ENCODE measurements at regions not wholly inside any gene's neighbourhood (a gene's known extent, or its start where the extent isn't known, plus 50 kb on each side); places are given as distances from the start of the nearest gene placed in this dataset.
"Not testable (repeated sequence)": the region's sequence is repeated elsewhere in the genome, so short reads cannot be mapped to it uniquely, and the experiment has no call there.

DNA sequence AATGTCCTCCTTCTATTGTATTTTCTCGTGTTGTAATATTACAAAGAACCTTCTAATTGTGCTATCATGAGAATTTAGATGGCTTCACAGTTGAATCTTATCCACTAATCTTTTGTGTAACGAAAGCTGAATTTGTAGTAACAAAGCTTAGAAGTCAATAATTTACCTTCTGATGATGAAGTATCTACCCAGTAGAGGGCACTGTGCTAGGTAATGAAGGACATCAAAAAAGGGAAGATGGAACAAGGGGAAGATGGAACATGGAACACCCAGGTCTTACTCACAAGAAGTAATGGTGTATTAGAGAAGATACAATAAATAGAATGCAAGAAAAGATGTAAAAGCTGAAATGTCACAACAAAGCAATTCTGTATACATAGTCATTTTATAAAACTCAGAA lies 131.0 kb upstream of the CCNG1 start:
- no peak for DNase-seq

DNA sequence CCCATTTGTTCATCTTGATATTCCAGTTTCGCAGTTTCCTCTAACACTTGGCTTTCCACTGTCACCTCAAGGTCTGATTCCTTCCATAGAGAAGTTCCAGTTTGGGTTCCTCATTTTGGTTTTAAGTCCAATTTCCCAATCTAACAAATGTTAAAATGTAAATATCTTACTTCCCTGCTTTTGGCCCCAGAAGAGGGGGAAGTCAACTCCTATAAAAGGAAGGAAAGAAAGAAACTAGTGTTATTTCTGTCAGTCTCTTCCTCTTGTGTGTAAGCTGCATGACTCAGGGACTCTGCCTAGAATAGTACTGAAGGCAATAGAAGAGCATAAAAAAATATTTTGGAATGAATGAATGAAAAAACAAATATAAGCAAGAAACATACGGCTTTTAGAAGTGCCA lies 127.5 kb upstream of the CCNG1 start:
- DNase-seq, result no peak

DNA sequence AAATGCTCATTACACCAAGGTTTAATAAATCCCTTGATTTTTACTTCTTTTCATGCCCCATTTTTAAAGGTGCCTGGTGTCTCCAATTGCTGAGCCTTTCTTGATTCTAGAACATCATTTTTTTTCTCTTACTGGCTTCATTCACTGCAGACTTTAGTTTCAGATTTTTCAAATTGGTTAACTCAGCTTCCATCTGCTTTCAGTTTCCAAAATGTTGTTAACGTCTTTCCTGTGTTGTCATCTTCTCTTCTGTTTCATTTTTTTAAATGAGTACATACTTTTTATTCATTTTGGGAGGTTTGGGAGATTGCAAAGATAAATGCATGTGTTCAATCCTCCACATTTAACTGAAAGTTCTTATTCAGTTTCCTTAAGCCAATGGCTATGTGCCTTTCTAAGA lies 126.4 kb upstream of the CCNG1 start:
- DNase-seq, result no peak

DNA sequence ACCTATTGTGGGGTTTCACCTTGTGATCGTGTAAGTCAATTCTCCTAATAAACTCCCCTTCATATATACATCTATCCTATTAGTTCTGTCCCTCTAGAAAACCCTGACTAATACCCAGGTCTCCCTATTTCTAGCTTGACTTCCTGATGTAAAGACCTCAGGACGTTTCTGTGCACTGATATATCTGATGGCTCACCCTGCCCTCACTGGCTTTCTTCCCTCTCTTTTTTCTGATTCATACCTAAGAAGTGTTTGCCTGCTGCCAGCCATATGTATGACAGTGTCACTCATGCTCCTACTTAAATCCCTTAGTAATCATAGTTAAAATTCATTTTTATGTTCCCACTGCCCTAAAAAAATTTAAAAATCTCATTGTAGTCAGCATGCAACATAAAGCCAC lies 124.8 kb upstream of the CCNG1 start:
- DNase-seq, result no peak

DNA sequence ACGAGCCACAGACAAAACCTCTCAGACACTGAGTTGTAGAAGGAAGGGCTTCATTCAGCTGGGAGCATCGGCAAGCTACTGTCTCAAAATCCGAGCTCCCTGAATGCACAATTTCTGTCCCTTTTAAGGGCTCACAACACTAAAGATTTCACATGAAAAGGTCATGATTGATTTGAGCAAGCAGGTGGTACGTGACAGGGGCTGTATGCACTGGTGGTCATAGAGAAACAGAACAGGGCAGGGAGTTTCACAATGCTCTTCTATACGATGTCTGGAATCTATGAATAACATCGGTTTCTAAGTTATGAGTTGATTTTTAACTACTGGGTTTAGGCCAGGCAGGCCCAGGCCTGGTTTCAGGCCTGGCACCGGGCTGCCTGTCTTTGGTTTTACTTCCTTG lies 124.3 kb upstream of the CCNG1 start:
- DNase-seq, result not testable (repeated sequence)

DNA sequence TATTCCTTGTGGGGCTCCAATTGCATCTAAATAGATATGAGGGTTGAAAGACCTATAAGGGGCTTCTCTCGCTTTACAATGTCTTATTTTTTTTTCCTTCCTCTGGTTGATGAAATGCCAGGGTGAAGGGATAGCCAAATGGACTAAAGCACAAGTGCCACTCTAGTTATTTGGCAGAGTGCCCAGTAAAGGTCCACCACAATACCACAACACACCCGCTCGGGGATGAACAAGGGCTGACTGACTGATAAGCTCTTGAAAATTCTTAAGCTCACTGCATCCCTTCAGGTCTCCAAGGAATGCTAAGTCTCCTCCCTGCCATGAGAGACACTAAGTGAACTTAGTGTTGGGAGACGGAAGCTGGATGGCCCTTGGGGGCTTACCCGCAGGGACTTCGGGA lies 121.0 kb upstream of the CCNG1 start:
- DNase-seq, result not testable (repeated sequence)

DNA sequence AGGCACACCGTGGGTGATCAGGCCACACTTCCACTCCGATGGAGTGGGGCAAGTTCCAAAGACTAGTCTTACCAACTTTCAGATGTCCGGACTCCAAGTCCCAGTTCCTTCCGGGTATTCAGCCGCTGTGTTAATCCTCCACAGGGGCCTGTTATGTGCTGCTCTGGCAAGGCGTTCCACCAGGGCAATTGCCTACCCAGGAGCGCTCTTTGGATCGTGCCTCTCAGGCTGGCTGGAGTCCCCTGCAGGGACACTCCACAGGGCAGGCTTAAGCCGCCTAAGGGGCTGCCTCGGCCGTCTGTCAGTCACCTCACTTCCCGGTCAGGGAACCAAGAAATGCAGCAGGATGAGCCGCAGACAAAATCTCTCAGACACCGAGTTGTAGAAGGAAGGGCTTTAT lies 118.7 kb upstream of the CCNG1 start:
- no peak for DNase-seq

DNA sequence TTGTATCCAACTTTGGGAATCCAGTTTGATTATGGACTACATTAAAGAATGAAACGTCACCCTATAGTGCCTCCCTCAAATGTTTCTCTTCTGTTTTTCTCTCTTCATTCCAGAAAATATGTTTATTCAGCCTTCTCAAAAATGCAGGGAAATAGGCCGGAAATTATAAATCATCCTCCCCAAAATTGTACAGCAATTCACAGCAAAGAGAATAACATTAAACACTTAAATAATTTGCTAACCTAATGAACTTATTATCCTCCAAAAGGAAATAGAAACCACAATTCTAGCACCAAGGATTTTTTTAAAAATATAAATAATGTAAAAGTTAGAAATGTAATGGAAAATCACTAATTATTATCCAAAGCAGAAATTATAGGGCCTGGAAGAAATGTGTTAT lies 115.9 kb upstream of the CCNG1 start:
- no peak for DNase-seq

DNA sequence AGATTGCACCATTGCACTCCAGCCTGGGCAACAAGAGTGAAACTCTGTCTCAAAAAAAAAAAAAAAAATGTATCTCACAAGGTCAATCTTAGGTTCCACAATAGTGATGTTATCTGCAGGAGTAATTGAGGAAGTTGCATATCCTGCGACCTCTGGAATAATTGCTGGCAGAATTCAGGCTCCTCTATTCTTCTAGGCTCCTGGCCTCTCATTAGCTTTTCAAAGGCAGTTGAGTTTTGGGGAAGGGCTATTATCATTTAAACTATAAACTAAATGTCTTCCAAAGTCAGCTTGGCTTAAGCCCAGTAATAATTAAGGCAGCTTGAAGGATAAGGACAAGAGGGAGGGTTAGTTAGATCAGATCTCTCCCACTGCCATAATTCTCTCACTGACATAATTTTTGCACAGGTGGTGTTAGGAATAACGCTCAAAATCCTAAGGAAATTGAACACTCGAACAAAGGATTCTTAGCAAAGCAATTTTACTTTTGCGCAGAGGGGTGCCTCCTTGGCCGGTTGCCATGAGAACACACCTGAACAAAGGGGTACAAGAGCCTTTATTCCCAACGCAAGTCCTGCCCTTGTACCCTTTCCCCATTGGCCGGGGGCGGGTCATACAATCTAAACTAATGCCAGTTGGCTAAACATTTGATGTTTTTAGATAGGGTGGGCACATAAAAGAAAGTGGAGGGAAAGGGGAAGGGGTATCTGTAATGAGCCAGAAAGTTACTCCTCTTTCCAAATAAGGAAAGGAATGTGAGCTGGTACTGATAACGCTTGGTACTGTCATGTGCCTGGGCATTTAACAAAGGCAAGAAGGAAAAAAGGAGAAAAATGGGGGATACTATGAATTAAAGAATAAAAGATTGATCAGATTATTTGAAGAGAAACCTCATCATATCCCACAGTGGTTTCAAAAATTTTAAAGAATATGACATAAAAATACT lies 106.4 kb upstream of the CCNG1 start:
- DNase-seq, result no peak

DNA sequence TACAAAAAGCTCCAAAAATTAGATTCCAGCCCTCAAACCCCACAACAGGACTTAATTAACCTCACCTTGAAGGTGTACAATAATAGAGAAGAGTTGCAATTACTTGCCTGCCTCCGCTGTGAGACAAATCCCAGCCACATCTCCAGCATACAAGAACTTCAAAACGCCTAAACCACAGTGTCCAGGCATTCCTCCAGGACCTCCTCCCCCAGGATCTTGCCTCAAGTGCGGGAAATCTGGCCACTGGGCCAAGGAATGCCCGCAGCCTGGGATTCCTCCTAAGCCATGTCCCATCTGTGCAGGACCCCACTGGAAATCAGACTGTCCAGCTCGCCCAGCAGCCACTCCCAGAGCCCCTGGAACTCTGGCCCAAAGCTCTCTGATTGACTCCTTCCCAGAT lies 101.3 kb upstream of the CCNG1 start:
- not testable (repeated sequence) for DNase-seq

DNA sequence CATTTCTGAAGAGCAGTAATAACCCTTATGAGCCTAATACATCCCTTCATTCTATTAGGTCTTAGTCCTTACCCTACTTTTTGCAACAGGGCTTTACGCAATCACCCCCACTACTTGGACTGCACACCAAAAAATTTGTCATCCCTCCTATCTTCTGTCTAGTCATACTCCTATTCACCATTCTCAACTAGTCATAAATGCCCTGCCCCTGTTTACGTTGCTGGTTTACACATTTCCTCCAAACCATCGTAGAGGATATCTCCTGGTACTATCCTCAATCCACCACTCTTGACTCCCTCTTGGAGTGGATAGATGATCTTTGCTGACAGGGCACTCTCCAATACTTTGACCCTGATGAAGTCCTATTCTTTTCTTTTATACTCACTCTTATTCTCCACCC lies 98.2 kb upstream of the CCNG1 start:
- no peak for DNase-seq

DNA sequence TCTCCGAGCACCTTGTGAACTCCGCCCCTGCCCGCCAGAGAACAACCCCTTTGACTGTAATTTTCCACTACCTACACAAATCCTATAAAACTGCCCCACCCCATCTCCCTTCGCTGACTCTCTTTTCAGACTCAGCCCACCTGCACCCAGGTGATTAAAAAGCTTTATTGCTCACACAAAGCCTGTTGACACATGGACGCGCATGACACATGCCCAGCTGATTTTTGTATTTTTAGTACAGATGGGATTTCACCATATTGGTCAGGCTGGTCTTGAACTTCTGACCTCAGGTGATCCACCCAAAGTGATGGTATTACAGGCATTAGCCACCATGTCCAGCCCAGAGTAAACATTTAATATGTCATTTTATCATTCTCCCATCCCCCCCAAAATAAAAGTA lies 97.0 kb upstream of the CCNG1 start:
- not testable (repeated sequence) for DNase-seq

DNA sequence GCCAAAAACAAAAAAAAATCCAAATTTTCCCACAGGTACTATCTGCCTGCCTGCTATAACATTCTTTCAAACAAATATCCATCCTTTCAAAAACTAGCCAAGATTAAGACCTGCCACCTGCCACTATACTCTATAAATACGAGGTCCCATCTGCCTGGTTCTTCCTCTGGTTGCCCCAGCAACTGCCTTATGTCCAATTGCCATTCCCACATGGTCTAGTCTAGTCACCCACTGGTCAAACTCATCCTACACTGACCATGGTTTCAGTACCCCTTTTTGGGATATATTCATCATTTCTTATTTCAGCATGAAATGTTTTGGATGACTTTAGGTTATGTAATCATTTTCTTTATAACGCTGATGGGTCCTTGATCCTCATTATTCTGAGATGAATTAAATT lies 95.1 kb upstream of the CCNG1 start:
- DNase-seq, result no peak

DNA sequence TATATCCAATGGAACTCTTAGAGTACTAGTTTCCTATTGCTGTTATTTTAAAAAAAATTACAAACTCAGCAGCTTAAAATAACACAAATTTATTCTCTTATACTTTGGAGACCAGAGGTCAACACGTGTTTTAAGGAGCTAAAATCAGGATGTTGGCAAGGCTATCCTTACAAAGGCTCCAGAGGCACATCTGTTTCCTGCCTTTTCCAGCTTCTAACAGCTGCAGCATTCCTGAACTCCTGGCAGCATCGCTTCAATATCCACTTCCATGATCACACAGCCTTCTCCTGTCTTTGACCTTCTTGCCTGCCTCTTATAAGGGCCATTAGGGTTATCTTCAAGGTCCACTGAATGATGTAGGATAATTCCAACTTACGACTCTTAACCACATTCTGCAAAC lies 92.2 kb upstream of the CCNG1 start:
- DNase-seq, result no peak

DNA sequence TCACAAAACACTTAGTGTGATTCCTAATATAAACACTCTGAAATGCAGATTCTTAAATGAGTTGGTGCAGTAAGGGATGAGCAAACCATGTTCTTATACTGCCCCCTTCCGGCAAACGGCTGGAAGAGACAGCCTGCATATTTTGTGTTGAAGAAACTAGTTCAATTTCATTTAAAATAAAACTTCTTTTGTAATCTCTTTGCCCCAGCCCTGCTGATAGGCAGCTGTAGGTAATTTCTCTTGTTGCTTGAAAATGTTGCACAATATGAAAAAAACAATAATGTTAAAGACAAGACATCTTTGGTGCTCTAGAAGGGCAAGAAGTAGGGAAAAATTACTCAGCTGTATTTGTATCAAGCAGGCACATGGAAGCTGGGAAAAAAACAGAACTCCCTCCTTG lies 89.7 kb upstream of the CCNG1 start:
- peak; percentile 31 for DNase-seq

DNA sequence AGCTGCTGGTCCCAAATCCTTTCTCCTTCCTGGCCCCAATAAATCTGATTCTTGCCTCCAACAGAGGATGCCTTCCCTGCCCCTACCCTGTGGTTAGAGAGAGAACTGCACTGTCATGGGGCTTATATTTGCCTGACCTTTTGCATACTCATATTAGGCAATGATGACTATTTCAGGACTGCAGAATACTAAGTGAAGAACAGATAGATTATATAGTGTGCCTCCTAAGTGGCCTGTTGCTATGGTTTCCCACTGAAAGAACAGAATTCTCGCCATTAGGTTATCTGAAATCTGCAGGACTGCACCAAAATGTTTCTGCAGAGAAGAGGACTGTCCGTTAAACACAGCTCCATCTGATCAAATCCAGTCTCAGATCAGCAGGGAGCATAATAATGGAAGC lies 87.3 kb upstream of the CCNG1 start:
- DNase-seq, result no peak

DNA sequence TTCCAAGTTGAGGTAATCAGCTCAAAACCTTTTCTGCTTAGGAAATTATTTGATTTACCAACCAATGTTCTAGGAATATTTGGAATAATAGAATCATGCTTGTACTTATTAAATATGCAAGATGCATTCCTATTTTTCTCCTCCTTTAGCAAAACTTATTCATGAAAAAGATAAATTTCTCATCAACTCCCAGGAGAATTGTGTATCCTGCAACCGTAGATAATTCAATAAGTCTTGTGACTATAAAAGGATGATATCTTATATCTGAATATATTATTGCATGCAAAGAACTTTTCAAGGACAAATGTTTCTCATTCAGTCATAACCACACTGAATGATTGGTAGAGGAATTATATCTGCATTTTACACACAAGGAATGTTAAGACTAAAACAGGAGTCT lies 84.9 kb upstream of the CCNG1 start:
- DNase-seq, result no peak

DNA sequence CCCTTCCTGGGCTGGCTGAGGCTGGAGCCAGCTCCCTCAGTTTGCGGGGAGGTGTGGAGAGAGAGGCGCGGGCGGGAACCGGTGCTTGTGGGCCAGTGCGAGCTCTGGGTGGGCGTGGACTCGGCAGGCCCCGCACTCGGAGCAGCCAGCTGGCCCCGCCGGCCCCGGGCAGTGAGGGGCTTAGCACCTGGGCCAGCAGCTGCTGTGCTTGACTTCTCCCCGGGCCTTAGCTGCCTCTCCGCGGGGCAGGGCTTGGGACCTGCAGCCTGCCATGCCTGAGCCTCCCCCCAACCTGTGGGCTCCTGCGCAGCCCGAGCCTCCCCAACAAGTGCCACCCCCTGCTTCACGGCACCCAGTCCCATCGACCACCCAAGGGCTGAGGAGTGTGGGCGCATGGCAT lies 81.6 kb upstream of the CCNG1 start:
- DNase-seq, result not testable (repeated sequence)

DNA sequence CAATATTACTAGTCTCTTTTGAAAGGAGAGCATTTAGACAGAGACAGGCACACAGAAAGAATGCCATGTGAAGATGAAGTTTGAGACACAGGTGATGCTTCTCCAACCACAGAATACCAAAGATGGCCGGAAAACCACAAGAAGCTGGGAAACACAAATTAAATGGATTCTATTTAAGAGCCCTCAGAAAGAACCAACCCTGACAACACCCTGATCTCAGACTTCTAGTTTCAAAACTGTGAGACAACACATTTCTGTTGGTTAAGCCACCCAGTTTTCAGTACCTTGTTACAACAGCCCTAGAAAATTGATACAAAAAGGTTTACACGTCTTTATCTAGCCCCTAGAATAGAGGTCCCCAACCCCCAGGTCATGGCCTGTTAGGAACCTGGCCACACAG lies 79.8 kb upstream of the CCNG1 start:
- no peak for DNase-seq

DNA sequence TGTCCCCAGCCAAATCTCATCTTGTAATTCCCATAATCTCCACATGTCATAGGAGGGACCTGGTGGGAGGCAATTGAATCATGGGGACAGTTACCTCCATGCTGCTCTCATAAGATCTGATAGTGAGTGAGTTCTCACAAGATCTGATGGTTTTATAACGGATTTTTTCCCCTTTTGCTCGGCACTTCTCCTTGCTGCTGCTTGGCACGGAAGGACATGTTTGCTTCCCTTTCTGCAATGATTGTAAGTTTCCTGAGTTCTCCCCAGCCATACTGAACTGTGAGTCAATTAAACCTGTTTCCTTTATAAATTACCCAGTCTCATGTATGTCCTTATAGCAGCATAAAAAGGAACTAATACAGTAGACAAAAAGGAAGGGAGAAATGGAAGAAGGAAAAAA lies 76.7 kb upstream of the CCNG1 start:
- no peak for DNase-seq

DNA sequence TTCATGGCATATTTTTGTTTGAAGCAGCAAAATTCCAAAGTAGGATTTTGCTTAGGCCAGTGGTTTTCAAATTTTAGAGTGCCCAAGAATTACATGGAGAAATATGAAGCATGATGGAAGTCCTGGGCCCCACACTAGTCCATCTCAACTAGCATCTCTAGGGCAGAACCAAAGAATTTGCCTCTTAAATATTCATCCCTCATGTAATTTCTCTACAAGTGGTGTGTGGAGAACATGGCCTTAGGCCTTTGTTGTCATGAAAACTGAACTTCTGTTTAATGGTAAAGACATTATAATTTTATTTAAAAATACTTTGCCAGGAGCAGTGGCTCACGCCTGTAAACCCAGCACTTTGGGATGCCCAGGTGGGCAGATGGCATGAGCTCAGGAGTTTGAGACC lies 75.9 kb upstream of the CCNG1 start:
- no peak for DNase-seq

DNA sequence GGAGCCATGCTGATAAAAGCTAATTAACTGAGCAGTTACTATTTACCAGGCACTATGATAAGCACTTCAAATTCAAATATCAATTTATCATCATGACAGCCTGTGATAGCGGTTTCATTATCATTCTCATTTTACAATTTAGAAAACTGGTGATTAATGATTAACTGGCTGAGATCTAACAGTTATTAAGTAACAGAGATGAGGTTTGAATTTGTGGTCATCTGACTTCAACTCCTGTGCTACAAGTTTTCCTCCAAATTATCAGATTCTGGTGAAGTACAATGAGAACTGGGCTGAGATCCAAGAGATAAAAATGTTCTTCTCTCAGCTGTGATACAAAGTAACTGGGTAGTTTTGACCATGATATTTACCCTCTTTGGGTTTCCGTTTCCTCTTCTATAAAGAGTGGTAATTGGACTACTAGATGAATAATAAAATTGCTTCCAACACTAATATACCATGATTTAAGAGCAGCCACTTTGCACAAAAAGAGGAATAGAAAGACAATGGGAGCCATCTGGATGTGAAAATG lies 74.5 kb upstream of the CCNG1 start:
- DNase-seq, result no peak

DNA sequence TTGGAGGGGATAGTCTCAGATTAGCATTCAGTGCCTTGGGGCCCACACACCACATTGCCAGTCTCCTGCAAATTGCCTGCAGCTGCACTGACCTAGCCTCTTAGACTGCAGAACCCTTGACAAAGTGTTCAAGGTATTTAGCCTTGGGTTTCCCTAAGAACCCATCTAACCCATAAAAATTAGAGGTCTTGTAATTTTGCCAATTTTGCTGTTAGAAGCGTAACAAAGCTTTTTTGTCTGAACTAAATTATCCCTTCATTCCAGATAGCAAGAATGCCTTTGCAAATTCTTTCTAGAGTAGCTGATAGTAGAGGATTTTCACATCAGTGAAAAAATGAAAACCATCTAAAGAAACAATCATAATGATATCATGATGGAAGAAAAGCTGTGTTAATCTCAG lies 74.0 kb upstream of the CCNG1 start:
- DNase-seq, result no peak

DNA sequence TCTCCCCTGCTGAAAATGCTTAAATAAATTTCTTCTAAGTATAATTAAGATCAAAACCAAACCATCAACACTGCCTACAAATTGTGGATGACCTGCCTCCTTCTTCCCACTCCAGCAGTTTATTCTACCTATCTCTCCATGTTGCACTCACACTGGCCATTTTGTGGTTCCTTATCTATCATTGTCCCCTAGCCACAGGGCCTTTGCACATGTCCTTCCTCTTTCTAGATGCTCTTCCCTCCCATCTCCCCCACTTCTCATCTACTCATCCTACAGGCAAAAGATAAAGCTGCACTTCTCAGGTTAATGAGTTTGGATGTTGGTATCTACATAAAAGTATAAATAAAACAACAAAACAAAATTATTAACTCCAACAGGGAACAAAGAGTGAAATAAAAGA lies 70.6 kb upstream of the CCNG1 start:
- no peak for DNase-seq

Measured in central memory CD4-positive, alpha-beta T cell (primary cell).